Psoas muscle (tissue), 7 donors: ENCODE measurements at regions not wholly inside any gene's neighbourhood (a gene's known extent, or its start where the extent isn't known, plus 50 kb on each side); places are given as distances from the start of the nearest gene placed in this dataset.

Experiments used
- ATAC-seq, 4 donors: fragments of 200-7000 bp; cut with Tn5 transposase; one replicate each; pipeline ENCODE4 v1.9.1; 2020; ENCODE audit warnings: moderate library complexity in 3 of 4, mild to moderate bottlenecking in 2 of 4
- DNase-seq, 2 donors: peaks; one replicate each; pipeline ENCODE4 v3.0.0-alpha.2; 2020
- H3K27ac ChIP-seq: fragments of 200-600 bp; one replicate; pipeline ENCODE4 v1.8.0; 2022
- H3K27me3 ChIP-seq, 3 donors: fragments of 200-600 bp in 1 of 3; one replicate each; pipeline versions ENCODE4 v1.6.1 to v1.8.0; 2013 to 2022; ENCODE audit warnings: low read length in 2 of 3, mild to moderate bottlenecking in 2 of 3, moderate library complexity in 1 of 3; ENCODE audit not compliant: insufficient read depth in 3 of 3
- H3K36me3 ChIP-seq, 2 donors: fragments of 200-600 bp in 1 of 2; one replicate each; pipeline versions ENCODE4 v1.6.1 to v1.8.0; 2013 to 2022; ENCODE audit warnings: low read depth in 1 of 2, mild to moderate bottlenecking in 1 of 2, moderate library complexity in 1 of 2; ENCODE audit not compliant: insufficient read depth in 1 of 2
- H3K4me1 ChIP-seq: fragments of 200-600 bp; one replicate; pipeline ENCODE4 v1.8.0; 2022
- H3K4me3 ChIP-seq: fragments of 200-600 bp; one replicate; pipeline ENCODE4 v1.8.0; 2022; ENCODE audit warnings: mild to moderate bottlenecking
- H3K9me3 ChIP-seq: fragments of 200-600 bp; one replicate; pipeline ENCODE4 v1.8.0; 2022
- CTCF ChIP-seq: fragments of 200-600 bp; IDR thresholded peaks from one replicate; pipeline ENCODE4 v1.8.0; 2022; ENCODE audit warnings: antibody characterized with exemption
- WGBS, 3 donors: extraction: QIAGEN DNeasy Blood & Tissue Kit; methylation state at CpG; one replicate each; pipeline versions ENCODE4 v1.1.6 to v1.1.7; 2013; 5-methylcytosine and 5-hydroxymethylcytosine counted together
- intact Hi-C, 2 donors: fragments of 100-400 bp; cut with DNase I; formaldehyde crosslinking; loops; one replicate each; pipeline versions ENCODE4 v1.11.0 to v1.14.2; 2022
- donor health status: healthy with polysubstance abuse.
- donor health status: DM: no; HTN: no; CAD: no; lungs with moderate emphysema.
- donor health status: Bipolar disorder and iron deficiency.
- donor health status: healthy.
- donor health status: DM: yes; HTN: yes; CAD: no.
- donor health status: DM: no; HTN: no; CAD: no.
- donor health status: DM: yes; HTN: yes; CAD: no.

GRCh38 chr20:37584238-37584807 lies 56.6 kb upstream of the BLCAP start:
- DNase-seq (no peak), ATAC-seq (no peak)
- Histone ChIP-seq H3K9me3 (no peaks in the 10 kb centered on the region), H3K36me3 (no peaks in the 10 kb centered on the region), H3K27ac (no peak overlapping the region), H3K27me3 (peaks cover 0 to 19% (median 0%) of the 10 kb centered on the region in 3 donors), H3K4me3 (no peak overlapping the region), H3K4me1 (no peaks in the 10 kb centered on the region)
- TF ChIP-seq CTCF, result no peak
- 69 to 77% (median 74%) methylated on average over 5 of the region's 5 CpGs for whole genome bisulfite sequencing, 3 donors
- intact Hi-C loops, result no loop called here

- ATAC-seq (no peak), DNase-seq (no peak)
- 73 to 81% (median 79%) methylated on average over 9 of the region's 9 CpGs for WGBS, 3 donors
- H3K9me3 ChIP-seq, result no peaks in the 10 kb centered on the region
- no peaks in the 10 kb centered on the region for H3K4me1 ChIP-seq
- H3K27me3 ChIP-seq, result peaks cover 0 to 17% (median 0%) of the 10 kb centered on the region in 3 donors
- H3K4me3 ChIP-seq, result no peak overlapping the region
- no peak overlapping the region for H3K27ac ChIP-seq
- no peak for TF ChIP-seq CTCF
- H3K36me3 ChIP-seq, result no peaks in the 10 kb centered on the region
- intact Hi-C loops, result no loop called here
Observed at GRCh38 chr20:37581246-37581645, 53.6 kb upstream of the BLCAP start.

- no peaks in the 10 kb centered on the region for H3K4me1 ChIP-seq
- TF ChIP-seq CTCF, result no peak
- H3K36me3 ChIP-seq, result no peaks in the 10 kb centered on the region
- H3K27ac ChIP-seq, result no peak overlapping the region
- H3K27me3 ChIP-seq, result peaks cover 0 to 17% (median 0%) of the 10 kb centered on the region in 3 donors
- intact Hi-C loops, result no loop called here
- DNase-seq (no peak), ATAC-seq (no peak)
- no peak overlapping the region for H3K4me3 ChIP-seq
- no peaks in the 10 kb centered on the region for H3K9me3 ChIP-seq
- 3 to 10% (median 9%) methylated on average over 2 of the region's 2 CpGs for WGBS, 3 donors
Observed at GRCh38 chr20:37580069-37580468, 52.4 kb upstream of the BLCAP start.

- Histone ChIP-seq H3K4me1 (no peaks in the 10 kb centered on the region), H3K4me3 (no peak overlapping the region), H3K36me3 (no peaks in the 10 kb centered on the region), H3K27me3 (peaks cover 0 to 8% (median 0%) of the 10 kb centered on the region in 3 donors), H3K9me3 (no peaks in the 10 kb centered on the region), H3K27ac (no peak overlapping the region)
- ATAC-seq (no peak), DNase-seq (no peak)
- WGBS, 3 donors, result 66 to 72% (median 70%) methylated on average over 7 of the region's 7 CpGs
- TF ChIP-seq CTCF, result no peak
- intact Hi-C loops, result no loop called here
Observed at GRCh38 chr20:37579106-37579505, 51.4 kb upstream of the BLCAP start.

GRCh38 chr20:37577981-37578380 lies 50.3 kb upstream of the BLCAP start:
- DNase-seq, result no peak
- ATAC-seq, result no peak
- Histone ChIP-seq H3K27ac (no peak overlapping the region), H3K4me3 (no peak overlapping the region), H3K36me3 (no peaks in the 10 kb centered on the region), H3K27me3 (peaks cover 0 to 8% (median 0%) of the 10 kb centered on the region in 3 donors), H3K4me1 (no peaks in the 10 kb centered on the region), H3K9me3 (no peaks in the 10 kb centered on the region)
- TF ChIP-seq CTCF, result no peak
- 83 to 86% (median 84%) methylated on average over 6 of the region's 6 CpGs for WGBS, 3 donors
- intact Hi-C loops, result no loop called here
